ENCODE measurements at regions not wholly inside any gene's neighbourhood (a gene's known extent, or its start where the extent isn't known, plus 50 kb on each side); places are given as distances from the start of the nearest gene placed in this dataset.

GRCh38 chr3:18786650-18787323 lies 361.5 kb upstream of the KCNH8 start:
- TF ChIP-seq CTCF (IDR thresholded peaks at IDR 0.05) (no peak), POLR2A (IDR thresholded peaks at IDR 0.05) (no peak)
